ENCODE measurements at regions not wholly inside any gene's neighbourhood (a gene's known extent, or its start where the extent isn't known, plus 50 kb on each side); places are given as distances from the start of the nearest gene placed in this dataset.

DNA sequence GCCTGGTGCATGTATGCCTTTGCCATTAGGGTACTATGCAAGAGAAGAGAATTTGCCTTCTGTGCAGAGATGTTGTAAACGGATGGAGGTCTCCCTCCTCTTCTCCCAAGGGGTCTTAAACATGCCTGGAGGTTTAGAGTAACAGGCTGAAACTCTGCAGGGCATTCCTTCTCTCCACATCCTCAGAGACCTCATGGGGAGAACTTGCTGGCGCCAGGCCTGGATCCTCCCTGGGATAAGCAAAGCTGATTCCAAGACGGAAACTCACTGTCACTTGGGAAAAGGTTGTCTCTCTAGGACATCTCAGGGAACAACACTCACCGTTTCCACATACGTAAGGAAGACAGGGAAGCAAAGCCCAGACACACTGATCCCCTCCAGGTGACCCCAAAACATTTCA, 76.9 kb upstream of the GPM6B start:
- intact Hi-C loops (cut with micrococcal nuclease; ENCODE audit: unreplicated experiment), result no loop called here
- no peaks in the 10 kb centered on the region for H3K4me1 ChIP-seq (ENCODE audit: insufficient read depth, low read length, poor library complexity, severe bottlenecking)
- POLR2A ChIA-PET, result interaction anchor here (0.9 kb wide), 1 partner anchor 13 kb away, joined by 3 read pairs; no protein-coding TSS in a partner anchor
- no peak overlapping the region for H3K27ac ChIP-seq (ENCODE audit: low read depth, low read length, poor library complexity, severe bottlenecking)
- TF ChIP-seq EZH2phosphoT487 (IDR thresholded peaks at IDR 0.05; ENCODE audit: borderline replicate concordance, low read depth, low read length) (no peak), CTCF (conservative IDR thresholded peaks at IDR 0.05; ENCODE audit: low read length) (no peak)
- no peaks in the 10 kb centered on the region for H3K9me3 ChIP-seq (ENCODE audit: low read length)
- BruUV-seq (replicated peaks), result no TSS peak
- H3K9me2 ChIP-seq (ENCODE audit: insufficient read depth, low read length), result no peaks in the 10 kb centered on the region
- H3K79me2 ChIP-seq (ENCODE audit: insufficient read depth, low read depth, low read length), result no peaks in the 10 kb centered on the region
- H3K4me3 ChIP-seq (ENCODE audit: low read depth, low read length, poor library complexity, severe bottlenecking), result no peak overlapping the region
- H4K20me1 ChIP-seq (ENCODE audit: insufficient read depth, low read length), result no peaks in the 10 kb centered on the region
- CTCF ChIA-PET (ENCODE audit: unreplicated experiment), result no interaction called here
- no peak for DNase-seq (ENCODE audit: low spot score)
- H3K4me2 ChIP-seq (ENCODE audit: low read length), result no peak overlapping the region
- H3K36me3 ChIP-seq (ENCODE audit: insufficient read depth, low read length), result no peaks in the 10 kb centered on the region
- H2AFZ ChIP-seq (ENCODE audit: low read length), result no peak overlapping the region

DNA sequence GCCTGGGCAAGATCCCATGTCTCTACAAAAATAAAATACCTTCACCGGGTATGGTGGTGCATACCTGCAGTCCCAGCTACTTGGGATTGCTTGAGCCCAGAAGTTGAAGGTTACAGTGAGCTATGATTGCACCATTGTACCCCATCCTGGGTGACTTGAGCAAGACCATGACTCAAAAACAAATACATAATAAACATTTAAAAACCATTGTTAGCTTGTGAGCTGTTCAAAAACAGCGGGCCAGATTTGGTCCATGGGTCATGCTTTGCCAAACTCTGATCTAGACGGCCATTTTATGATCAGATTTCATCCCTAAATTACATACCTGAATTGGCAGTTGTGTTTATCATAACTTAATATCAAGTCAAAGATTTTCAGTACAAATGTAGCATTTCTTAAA, 76.0 kb upstream of the GPM6B start:
- H3K36me3 ChIP-seq (ENCODE audit: insufficient read depth, low read length), result no peaks in the 10 kb centered on the region
- H3K9me3 ChIP-seq (ENCODE audit: low read length), result no peaks in the 10 kb centered on the region
- no peak for DNase-seq (ENCODE audit: low spot score)
- no peaks in the 10 kb centered on the region for H3K4me1 ChIP-seq (ENCODE audit: insufficient read depth, low read length, poor library complexity, severe bottlenecking)
- H3K4me2 ChIP-seq (ENCODE audit: low read length), result no peak overlapping the region
- ChIA-PET CTCF (ENCODE audit: unreplicated experiment) (no interaction called here), POLR2A (interaction anchor here (0.9 kb wide), 1 partner anchor 14 kb away, joined by 3 read pairs; no protein-coding TSS in a partner anchor)
- BruUV-seq (replicated peaks), result no TSS peak
- intact Hi-C loops (cut with micrococcal nuclease; ENCODE audit: unreplicated experiment), result no loop called here
- no peak overlapping the region for H3K4me3 ChIP-seq (ENCODE audit: low read depth, low read length, poor library complexity, severe bottlenecking)
- no peak overlapping the region for H2AFZ ChIP-seq (ENCODE audit: low read length)
- H4K20me1 ChIP-seq (ENCODE audit: insufficient read depth, low read length), result no peaks in the 10 kb centered on the region
- TF ChIP-seq CTCF (conservative IDR thresholded peaks at IDR 0.05; ENCODE audit: low read length) (no peak), EZH2phosphoT487 (IDR thresholded peaks at IDR 0.05; ENCODE audit: borderline replicate concordance, low read depth, low read length) (no peak)
- no peaks in the 10 kb centered on the region for H3K9me2 ChIP-seq (ENCODE audit: insufficient read depth, low read length)
- no peaks in the 10 kb centered on the region for H3K79me2 ChIP-seq (ENCODE audit: insufficient read depth, low read depth, low read length)
- H3K27ac ChIP-seq (ENCODE audit: low read depth, low read length, poor library complexity, severe bottlenecking), result no peak overlapping the region

- H3K9me2 ChIP-seq (ENCODE audit: insufficient read depth, low read length), result no peaks in the 10 kb centered on the region
- no peaks in the 10 kb centered on the region for H4K20me1 ChIP-seq (ENCODE audit: insufficient read depth, low read length)
- TF ChIP-seq EZH2phosphoT487 (IDR thresholded peaks at IDR 0.05; ENCODE audit: borderline replicate concordance, low read depth, low read length) (no peak), CTCF (conservative IDR thresholded peaks at IDR 0.05; ENCODE audit: low read length) (no peak)
- ChIA-PET POLR2A (no interaction called here), CTCF (ENCODE audit: unreplicated experiment) (interaction anchor here (0.5 kb wide), 1 partner anchor 1169 kb away, joined by 4 read pairs; no protein-coding TSS in a partner anchor)
- H3K9me3 ChIP-seq (ENCODE audit: low read length), result no peaks in the 10 kb centered on the region
- DNase-seq (ENCODE audit: low spot score), result peak; percentile 1
- no peak overlapping the region for H3K4me2 ChIP-seq (ENCODE audit: low read length)
- no peaks in the 10 kb centered on the region for H3K79me2 ChIP-seq (ENCODE audit: insufficient read depth, low read depth, low read length)
- H3K36me3 ChIP-seq (ENCODE audit: insufficient read depth, low read length), result no peaks in the 10 kb centered on the region
- H3K4me1 ChIP-seq (ENCODE audit: insufficient read depth, low read length, poor library complexity, severe bottlenecking), result no peaks in the 10 kb centered on the region
- intact Hi-C loops (cut with micrococcal nuclease; ENCODE audit: unreplicated experiment), result no loop called here
- no TSS peak for BruUV-seq (replicated peaks)
- no peak overlapping the region for H3K27ac ChIP-seq (ENCODE audit: low read depth, low read length, poor library complexity, severe bottlenecking)
- peak overlapping the region; percentile 48; the same call in 1 of the 2 replicates for H2AFZ ChIP-seq (ENCODE audit: low read length)
- H3K4me3 ChIP-seq (ENCODE audit: low read depth, low read length, poor library complexity, severe bottlenecking), result no peak overlapping the region
Measured at GRCh38 chrX:13891377-13892140, 74.7 kb upstream of the GPM6B start.

All from OCI-LY7 (cell line).